ENCODE measurements at regions not wholly inside any gene's neighbourhood (a gene's known extent, or its start where the extent isn't known, plus 50 kb on each side); places are given as distances from the start of the nearest gene placed in this dataset.
A peak's percentile ranks its signal among the peaks of the same experiment; 100 is the strongest.

DNA sequence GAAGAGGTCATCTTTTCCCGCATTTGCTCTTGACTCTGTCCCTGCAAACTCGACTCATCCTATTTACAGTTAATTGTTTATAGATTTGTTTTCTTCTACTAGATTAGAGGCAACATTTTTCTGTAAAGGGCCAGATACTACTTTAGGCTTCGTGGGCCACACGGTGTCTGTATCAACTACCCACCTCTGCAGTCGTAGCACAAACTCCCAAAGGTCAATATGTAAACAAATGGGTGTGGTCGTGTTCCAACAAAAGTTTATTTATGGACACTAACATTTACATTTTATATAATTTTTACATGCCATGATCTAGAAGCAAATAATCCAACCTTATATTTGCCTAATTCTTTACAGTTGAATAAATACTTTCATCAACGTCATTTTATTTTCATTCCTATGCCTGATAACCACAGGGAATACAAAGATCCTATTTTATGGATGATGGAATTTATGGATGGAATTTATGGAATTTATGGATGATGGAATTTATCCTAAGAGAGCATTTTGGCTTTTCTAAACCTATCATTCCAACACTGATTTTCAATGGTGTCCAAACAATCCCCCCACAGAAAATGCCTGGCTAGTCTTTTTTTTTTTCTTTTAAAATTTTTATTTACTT is 232.8 kb downstream of the MYLK4 start:
- no peak for TF ChIP-seq CTCF (IDR thresholded peaks at IDR 0.05)
- Histone ChIP-seq H3K27me3 (peaks cover 0 to 9% of the 10 kb centered on the region in 2 donors), H3K27ac (no peak overlapping the region), H3K4me3 (no peak overlapping the region), H3K4me1 (peaks cover 0 to 12% of the 10 kb centered on the region in 2 donors), H3K9me3 (peaks cover 0 to 18% of the 10 kb centered on the region in 2 donors), H3K36me3 (no peaks in the 10 kb centered on the region)
- intact Hi-C loops (cut with DNase I), result no loop called here
- no peak for DNase-seq
- no peak for ATAC-seq

DNA sequence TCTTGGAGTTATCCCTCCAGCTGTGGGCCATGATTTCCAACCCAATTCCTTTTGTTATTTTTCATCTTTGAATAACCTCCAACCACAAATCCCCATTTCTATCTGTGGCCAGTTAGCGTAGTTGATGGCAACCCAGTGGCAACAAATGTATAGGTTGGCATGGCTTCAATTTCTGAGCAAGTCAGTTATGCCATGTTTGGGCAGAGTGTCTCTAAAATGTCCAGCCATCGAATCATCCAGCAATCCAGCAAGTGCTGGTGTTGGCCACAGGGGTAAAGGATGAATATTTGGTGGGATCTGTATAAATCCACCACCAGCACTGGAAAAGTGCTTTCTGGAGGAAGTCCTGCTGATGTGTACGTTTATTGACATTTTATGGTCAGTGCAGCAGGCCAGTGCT is 233.3 kb downstream of the MYLK4 start:
- no peak overlapping the region for H3K4me3 ChIP-seq
- H3K9me3 ChIP-seq, result peaks cover 0 to 18% of the 10 kb centered on the region in 2 donors
- ATAC-seq (no peak), DNase-seq (no peak)
- H3K4me1 ChIP-seq, result peaks cover 0 to 7% of the 10 kb centered on the region in 2 donors
- TF ChIP-seq CTCF (IDR thresholded peaks at IDR 0.05), result no peak
- no peak overlapping the region for H3K27ac ChIP-seq
- H3K36me3 ChIP-seq, result no peaks in the 10 kb centered on the region
- intact Hi-C loops (cut with DNase I), result no loop called here
- H3K27me3 ChIP-seq, result peaks cover 0 to 9% of the 10 kb centered on the region in 2 donors

- H3K4me1 ChIP-seq, result no peaks in the 10 kb centered on the region
- no peak overlapping the region for H3K27ac ChIP-seq
- peaks cover 0 to 18% of the 10 kb centered on the region in 2 donors for H3K9me3 ChIP-seq
- TF ChIP-seq CTCF (IDR thresholded peaks at IDR 0.05), result no peak
- DNase-seq (no peak), ATAC-seq (no peak)
- peaks cover 0 to 9% of the 10 kb centered on the region in 2 donors for H3K27me3 ChIP-seq
- no peak overlapping the region for H3K4me3 ChIP-seq
- intact Hi-C loops (cut with DNase I), result no loop called here
- H3K36me3 ChIP-seq, result no peaks in the 10 kb centered on the region
Observed at GRCh38 chr6:2516059-2516458, 234.7 kb downstream of the MYLK4 start.

- DNase-seq (no peak), ATAC-seq (peak; percentile 85)
- peaks cover 0 to 17% of the 10 kb centered on the region in 2 donors for H3K27me3 ChIP-seq
- intact Hi-C loops (cut with DNase I), result no loop called here
- H3K9me3 ChIP-seq, result peaks cover 0 to 13% of the 10 kb centered on the region in 2 donors
- no peak overlapping the region for H3K27ac ChIP-seq
- no peak overlapping the region for H3K4me3 ChIP-seq
- no peak for TF ChIP-seq CTCF (IDR thresholded peaks at IDR 0.05)
- no peaks in the 10 kb centered on the region for H3K36me3 ChIP-seq
- no peaks in the 10 kb centered on the region for H3K4me1 ChIP-seq
Observed at GRCh38 chr6:2514965-2515543, 235.7 kb downstream of the MYLK4 start.

DNA sequence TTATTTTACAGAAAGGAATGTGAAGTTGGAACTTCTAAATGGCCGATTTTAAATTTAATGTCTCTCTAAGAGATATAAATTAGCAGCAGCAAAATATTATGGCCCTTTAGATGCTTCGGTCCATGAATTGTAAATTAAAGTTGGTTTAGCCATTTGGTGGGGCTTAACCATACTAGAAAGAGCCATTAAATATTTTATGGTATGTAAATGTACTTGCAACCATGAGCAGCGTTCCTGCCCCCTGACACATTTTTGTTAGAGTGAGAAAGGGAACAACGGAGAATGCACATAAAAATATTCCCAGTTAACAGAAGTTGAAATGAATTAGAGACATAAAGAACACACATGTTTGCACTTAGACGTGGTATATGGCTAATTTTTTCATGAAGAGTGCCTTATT is 237.9 kb downstream of the MYLK4 start:
- Histone ChIP-seq H3K4me1 (no peaks in the 10 kb centered on the region), H3K36me3 (no peaks in the 10 kb centered on the region), H3K9me3 (no peaks in the 10 kb centered on the region), H3K27ac (no peak overlapping the region), H3K4me3 (no peak overlapping the region), H3K27me3 (peaks cover 0 to 22% of the 10 kb centered on the region in 2 donors)
- ATAC-seq, result no peak
- TF ChIP-seq CTCF (IDR thresholded peaks at IDR 0.05), result no peak
- intact Hi-C loops (cut with DNase I), result no loop called here
- no peak for DNase-seq

Data from left lung (tissue), 4 donors.